Astrocyte (in vitro differentiated cells and primary cell): ENCODE measurements at regions not wholly inside any gene's neighbourhood (a gene's known extent, or its start where the extent isn't known, plus 50 kb on each side); places are given as distances from the start of the nearest gene placed in this dataset.

Experiments
- DNase-seq: peaks from one replicate; pipeline ENCODE4 v3.0.0-alpha.2; 2010; ENCODE audit warnings: low read depth
- FAIRE-seq: peaks from 2 replicates; lab custom pipeline; 2011; peaks lifted over from hg19 to GRCh38; lab: Jason Lieb, UNC
- H2AFZ ChIP-seq: 2 replicates; pipeline ENCODE4 v1.6.0; 2012; ENCODE audit warnings: low read depth, low read length, inconsistent platforms
- H3K27ac ChIP-seq: 2 replicates; pipeline ENCODE4 v1.5.1; 2011; ENCODE audit warnings: low read depth, low read length, inconsistent platforms
- H3K27me3 ChIP-seq: 2 replicates; pipeline ENCODE4 v1.6.0; 2011; ENCODE audit warnings: low read length, inconsistent platforms; ENCODE audit not compliant: insufficient read depth
- H3K36me3 ChIP-seq: 2 replicates; pipeline ENCODE4 v1.5.1; 2011; ENCODE audit warnings: low read length, inconsistent platforms; ENCODE audit not compliant: insufficient read depth
- H3K4me1 ChIP-seq: 2 replicates; pipeline ENCODE4 v1.5.1; 2011; ENCODE audit warnings: low read length, inconsistent platforms; ENCODE audit not compliant: insufficient read depth
- H3K4me2 ChIP-seq: 2 replicates; pipeline ENCODE4 v1.6.0; 2012; ENCODE audit warnings: low read length, inconsistent platforms
- H3K4me3 ChIP-seq: 2 replicates; pipeline ENCODE4 v1.5.1; 2011; ENCODE audit warnings: low read depth, mild to moderate bottlenecking, low read length, inconsistent platforms; ENCODE audit not compliant: insufficient read depth
- H3K79me2 ChIP-seq: 2 replicates; pipeline ENCODE4 v1.6.0; 2012; ENCODE audit warnings: mild to moderate bottlenecking, low read length, inconsistent platforms; ENCODE audit not compliant: insufficient read depth
- H3K9ac ChIP-seq: 2 replicates; pipeline ENCODE4 v1.6.0; 2012; ENCODE audit warnings: mild to moderate bottlenecking, low read length, inconsistent platforms
- H3K9me3 ChIP-seq: 2 replicates; pipeline ENCODE4 v1.5.1; 2012; ENCODE audit warnings: low read depth, mild to moderate bottlenecking, low read length, inconsistent platforms; ENCODE audit not compliant: insufficient read depth
- H4K20me1 ChIP-seq: 2 replicates; pipeline ENCODE4 v1.6.0; 2012; ENCODE audit warnings: low read length, inconsistent platforms; ENCODE audit not compliant: insufficient read depth
- H3K27ac Mint-ChIP-seq: one replicate; pipeline ENCODE4 v1.8.0; 2021; ENCODE audit warnings: mild to moderate bottlenecking, mixed read lengths; ENCODE audit not compliant: unreplicated experiment
- H3K27me3 Mint-ChIP-seq: one replicate; pipeline ENCODE4 v1.8.0; 2021; ENCODE audit warnings: low read depth, mixed read lengths; ENCODE audit not compliant: unreplicated experiment
- H3K36me3 Mint-ChIP-seq: one replicate; pipeline ENCODE4 v1.8.0; 2021; ENCODE audit warnings: low read depth, mixed read lengths; ENCODE audit not compliant: unreplicated experiment
- H3K4me1 Mint-ChIP-seq: one replicate; pipeline ENCODE4 v1.8.0; 2021; ENCODE audit warnings: low read depth, mixed read lengths; ENCODE audit not compliant: unreplicated experiment
- H3K4me3 Mint-ChIP-seq: one replicate; pipeline ENCODE4 v1.8.0; 2021; ENCODE audit warnings: mild to moderate bottlenecking, moderate library complexity, mixed read lengths; ENCODE audit not compliant: unreplicated experiment
- H3K9me3 Mint-ChIP-seq: one replicate; pipeline ENCODE4 v1.8.0; 2021; ENCODE audit warnings: mild to moderate bottlenecking, mixed read lengths; ENCODE audit not compliant: unreplicated experiment
- EZH2 ChIP-seq: IDR thresholded peaks from 2 replicates; pipeline ENCODE4 v1.6.1; 2012; ENCODE audit warnings: mild to moderate bottlenecking, low read length, inconsistent platforms; ENCODE audit not compliant: insufficient read depth
- TF ChIP-seq, protein P1 (sequence below): IDR thresholded peaks from 2 replicates; pipeline ENCODE4 v1.5.1; 2011; ENCODE audit warnings: low read depth, mild to moderate bottlenecking, inconsistent platforms, low read length, moderate library complexity; ENCODE audit not compliant: insufficient read depth

- no peaks in the 10 kb centered on the region for H4K20me1 ChIP-seq
- H3K9me3 ChIP-seq: peaks cover 3% of the 10 kb centered on the region
- Mint-ChIP-seq H3K4me1 (no peaks in the 10 kb centered on the region), H3K4me3 (no peak overlapping the region), H3K36me3 (no peaks in the 10 kb centered on the region), H3K9me3 (peaks cover 22% of the 10 kb centered on the region), H3K27ac (no peak overlapping the region), H3K27me3 (no peaks in the 10 kb centered on the region)
- no peaks in the 10 kb centered on the region for H3K27me3 ChIP-seq
- no peaks in the 10 kb centered on the region for H3K36me3 ChIP-seq
- DNase-seq (no peak), FAIRE-seq (no peak)
- no peaks in the 10 kb centered on the region for H3K79me2 ChIP-seq
- no peak for TF ChIP-seq EZH2
- TF ChIP-seq, protein P1, sequence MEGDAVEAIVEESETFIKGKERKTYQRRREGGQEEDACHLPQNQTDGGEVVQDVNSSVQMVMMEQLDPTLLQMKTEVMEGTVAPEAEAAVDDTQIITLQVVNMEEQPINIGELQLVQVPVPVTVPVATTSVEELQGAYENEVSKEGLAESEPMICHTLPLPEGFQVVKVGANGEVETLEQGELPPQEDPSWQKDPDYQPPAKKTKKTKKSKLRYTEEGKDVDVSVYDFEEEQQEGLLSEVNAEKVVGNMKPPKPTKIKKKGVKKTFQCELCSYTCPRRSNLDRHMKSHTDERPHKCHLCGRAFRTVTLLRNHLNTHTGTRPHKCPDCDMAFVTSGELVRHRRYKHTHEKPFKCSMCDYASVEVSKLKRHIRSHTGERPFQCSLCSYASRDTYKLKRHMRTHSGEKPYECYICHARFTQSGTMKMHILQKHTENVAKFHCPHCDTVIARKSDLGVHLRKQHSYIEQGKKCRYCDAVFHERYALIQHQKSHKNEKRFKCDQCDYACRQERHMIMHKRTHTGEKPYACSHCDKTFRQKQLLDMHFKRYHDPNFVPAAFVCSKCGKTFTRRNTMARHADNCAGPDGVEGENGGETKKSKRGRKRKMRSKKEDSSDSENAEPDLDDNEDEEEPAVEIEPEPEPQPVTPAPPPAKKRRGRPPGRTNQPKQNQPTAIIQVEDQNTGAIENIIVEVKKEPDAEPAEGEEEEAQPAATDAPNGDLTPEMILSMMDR: no peak
- H3K4me1 ChIP-seq: no peaks in the 10 kb centered on the region
- no peak overlapping the region for H3K9ac ChIP-seq
- H3K4me2 ChIP-seq: no peak overlapping the region
- H3K4me3 ChIP-seq: no peak overlapping the region
- no peak overlapping the region for H3K27ac ChIP-seq
- H2AFZ ChIP-seq: no peak overlapping the region
Measured at GRCh38 chr3:178930116-178930515, 141.5 kb downstream of the ZMAT3 start.

GRCh38 chr3:178916223-178916622 is 155.4 kb downstream of the ZMAT3 start:
- no peak overlapping the region for H3K4me2 ChIP-seq
- no peak overlapping the region for H3K4me3 ChIP-seq
- peaks cover 3% of the 10 kb centered on the region for H3K36me3 Mint-ChIP-seq
- no peak overlapping the region for H2AFZ ChIP-seq
- H3K27ac ChIP-seq: no peak overlapping the region
- H3K79me2 ChIP-seq: no peaks in the 10 kb centered on the region
- H3K36me3 ChIP-seq: no peaks in the 10 kb centered on the region
- DNase-seq (no peak), FAIRE-seq (no peak)
- H3K9me3 ChIP-seq: peaks cover 4% of the 10 kb centered on the region
- H3K9me3 Mint-ChIP-seq: peaks cover 20% of the 10 kb centered on the region
- H3K27me3 ChIP-seq: no peaks in the 10 kb centered on the region
- H3K4me1 Mint-ChIP-seq: no peaks in the 10 kb centered on the region
- no peak overlapping the region for H3K27ac Mint-ChIP-seq
- H3K27me3 Mint-ChIP-seq: no peaks in the 10 kb centered on the region
- TF ChIP-seq, protein P1: no peak
- no peak for TF ChIP-seq EZH2
- H4K20me1 ChIP-seq: no peaks in the 10 kb centered on the region
- no peak overlapping the region for H3K9ac ChIP-seq
- H3K4me3 Mint-ChIP-seq: no peak overlapping the region
- no peaks in the 10 kb centered on the region for H3K4me1 ChIP-seq

DNA sequence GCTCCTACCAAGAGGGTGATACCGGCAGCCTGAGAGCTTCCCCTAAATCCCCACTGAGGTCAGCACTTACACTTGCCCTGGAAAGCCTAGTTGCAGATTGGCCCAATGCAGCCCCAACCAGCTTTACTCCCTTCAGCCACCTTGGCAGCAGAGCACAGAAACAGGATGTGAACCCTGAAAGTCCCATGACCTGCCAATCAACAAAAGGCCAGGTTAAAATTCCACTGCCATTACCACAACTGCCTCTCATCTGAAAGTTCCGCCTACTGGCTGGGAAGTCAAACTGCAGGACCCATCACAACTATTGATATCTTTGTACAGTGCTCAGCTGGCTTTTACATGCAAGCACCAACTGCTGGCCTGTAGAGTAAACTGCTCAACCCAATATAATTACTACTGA is 156.2 kb downstream of the ZMAT3 start:
- H3K27me3 ChIP-seq: no peaks in the 10 kb centered on the region

More for the DNA sequence above, 156.2 kb downstream of the ZMAT3 start:
- Histone ChIP-seq H3K27ac (no peak overlapping the region), H3K9ac (no peak overlapping the region), H2AFZ (no peak overlapping the region), H3K9me3 (peaks cover 4% of the 10 kb centered on the region), H3K36me3 (no peaks in the 10 kb centered on the region), H3K79me2 (no peaks in the 10 kb centered on the region), H3K4me2 (no peak overlapping the region), H3K4me3 (no peak overlapping the region), H3K4me1 (no peaks in the 10 kb centered on the region), H4K20me1 (no peaks in the 10 kb centered on the region)
- no peaks in the 10 kb centered on the region for H3K27me3 Mint-ChIP-seq
- no peak for TF ChIP-seq EZH2
- TF ChIP-seq, protein P1: no peak
- peaks cover 3% of the 10 kb centered on the region for H3K36me3 Mint-ChIP-seq
- H3K4me1 Mint-ChIP-seq: no peaks in the 10 kb centered on the region
- no peak for DNase-seq
- H3K4me3 Mint-ChIP-seq: no peak overlapping the region
- no peak for FAIRE-seq
- peaks cover 20% of the 10 kb centered on the region for H3K9me3 Mint-ChIP-seq
- H3K27ac Mint-ChIP-seq: no peak overlapping the region
